ENCODE measurements at regions not wholly inside any gene's neighbourhood (a gene's known extent, or its start where the extent isn't known, plus 50 kb on each side); places are given as distances from the start of the nearest gene placed in this dataset.

DNA sequence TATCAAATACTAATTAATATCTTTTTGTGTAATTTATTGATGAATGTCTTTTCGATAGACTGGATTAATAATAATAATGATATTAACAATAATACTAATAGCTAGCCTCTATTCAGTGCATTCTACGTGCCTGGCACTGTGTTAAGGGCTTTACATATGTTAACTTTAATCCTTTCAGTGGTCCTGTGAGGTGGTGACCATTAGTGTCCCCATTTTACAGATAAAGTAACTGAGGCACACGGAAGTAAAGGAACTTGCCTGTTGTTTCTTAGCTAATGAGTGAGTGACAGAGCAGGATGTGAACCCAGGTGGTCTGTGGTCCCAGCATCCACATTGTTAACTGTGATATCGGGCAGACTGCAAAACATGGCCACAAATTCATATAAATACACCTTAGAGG is 335.7 kb upstream of the PROX1 start:
- TF ChIP-seq, protein P1, sequence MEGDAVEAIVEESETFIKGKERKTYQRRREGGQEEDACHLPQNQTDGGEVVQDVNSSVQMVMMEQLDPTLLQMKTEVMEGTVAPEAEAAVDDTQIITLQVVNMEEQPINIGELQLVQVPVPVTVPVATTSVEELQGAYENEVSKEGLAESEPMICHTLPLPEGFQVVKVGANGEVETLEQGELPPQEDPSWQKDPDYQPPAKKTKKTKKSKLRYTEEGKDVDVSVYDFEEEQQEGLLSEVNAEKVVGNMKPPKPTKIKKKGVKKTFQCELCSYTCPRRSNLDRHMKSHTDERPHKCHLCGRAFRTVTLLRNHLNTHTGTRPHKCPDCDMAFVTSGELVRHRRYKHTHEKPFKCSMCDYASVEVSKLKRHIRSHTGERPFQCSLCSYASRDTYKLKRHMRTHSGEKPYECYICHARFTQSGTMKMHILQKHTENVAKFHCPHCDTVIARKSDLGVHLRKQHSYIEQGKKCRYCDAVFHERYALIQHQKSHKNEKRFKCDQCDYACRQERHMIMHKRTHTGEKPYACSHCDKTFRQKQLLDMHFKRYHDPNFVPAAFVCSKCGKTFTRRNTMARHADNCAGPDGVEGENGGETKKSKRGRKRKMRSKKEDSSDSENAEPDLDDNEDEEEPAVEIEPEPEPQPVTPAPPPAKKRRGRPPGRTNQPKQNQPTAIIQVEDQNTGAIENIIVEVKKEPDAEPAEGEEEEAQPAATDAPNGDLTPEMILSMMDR (IDR thresholded peaks at IDR 0.05; ENCODE audit: poor library complexity) = no peak
- no peak for TF ChIP-seq EZH2 (IDR thresholded peaks at IDR 0.05; ENCODE audit: borderline replicate concordance)

Measured in hepatocyte (in vitro differentiated cells).